CD4-positive, alpha-beta T cell treated with Interleukin-21 for 1 hour (primary cell): ENCODE measurements at regions not wholly inside any gene's neighbourhood (a gene's known extent, or its start where the extent isn't known, plus 50 kb on each side); places are given as distances from the start of the nearest gene placed in this dataset.

Source experiments
- DNase-seq: peaks from one replicate; pipeline ENCODE4 v3.0.0-alpha.2; 2020

DNA sequence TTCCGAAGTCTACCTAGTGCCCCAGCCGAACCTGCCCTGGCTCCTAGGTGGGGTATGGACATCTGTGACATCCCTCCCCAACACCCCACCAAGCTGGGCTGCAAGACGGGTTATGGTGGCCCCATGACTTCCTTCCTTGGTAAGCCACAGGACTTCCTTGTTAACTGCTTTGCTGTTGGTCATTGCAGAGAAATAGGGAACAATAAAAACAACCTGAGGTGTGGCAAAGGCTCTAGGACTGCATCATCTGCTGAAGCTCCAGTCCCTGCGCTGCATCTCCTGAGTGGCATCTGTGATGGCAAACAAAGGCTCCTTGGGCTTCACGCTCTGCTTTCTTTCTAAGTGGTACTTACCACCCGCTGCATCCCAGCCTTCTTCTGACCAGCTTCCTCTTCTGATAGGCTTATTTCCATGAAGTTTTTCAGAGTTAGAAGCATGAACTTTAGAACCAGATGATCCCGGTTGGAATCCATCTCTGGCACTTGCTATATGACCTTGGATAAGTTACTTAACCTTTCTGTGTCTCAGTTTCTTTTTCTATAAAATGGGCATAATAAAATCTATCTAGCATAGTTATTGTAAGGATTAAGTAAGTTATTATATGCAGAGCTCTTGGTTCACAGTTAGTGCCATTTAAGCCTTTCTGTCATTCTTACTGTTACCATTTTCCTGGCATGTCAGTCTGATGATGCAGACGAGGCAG is 216.8 kb downstream of the RPS24 start:
- peak; percentile 3 for DNase-seq

DNA sequence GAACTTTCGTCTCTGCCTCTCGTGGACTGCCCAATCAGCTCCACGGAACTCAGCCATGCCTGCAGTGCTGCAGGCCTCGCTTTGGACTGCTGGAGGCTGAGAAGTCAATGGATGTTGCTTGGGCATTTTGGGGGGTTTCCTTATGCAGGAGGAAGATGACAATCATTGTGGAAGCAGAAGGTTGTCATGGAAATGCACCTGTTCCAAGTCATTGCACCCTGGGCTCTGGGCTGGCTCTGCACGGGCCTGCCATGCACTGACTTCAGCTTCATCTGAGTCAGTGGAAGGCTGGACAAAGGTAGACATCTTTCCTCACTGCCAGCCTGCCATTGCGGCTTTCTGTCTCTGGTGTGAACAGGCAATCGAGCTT is 217.3 kb downstream of the RPS24 start:
- DNase-seq, result no peak

DNA sequence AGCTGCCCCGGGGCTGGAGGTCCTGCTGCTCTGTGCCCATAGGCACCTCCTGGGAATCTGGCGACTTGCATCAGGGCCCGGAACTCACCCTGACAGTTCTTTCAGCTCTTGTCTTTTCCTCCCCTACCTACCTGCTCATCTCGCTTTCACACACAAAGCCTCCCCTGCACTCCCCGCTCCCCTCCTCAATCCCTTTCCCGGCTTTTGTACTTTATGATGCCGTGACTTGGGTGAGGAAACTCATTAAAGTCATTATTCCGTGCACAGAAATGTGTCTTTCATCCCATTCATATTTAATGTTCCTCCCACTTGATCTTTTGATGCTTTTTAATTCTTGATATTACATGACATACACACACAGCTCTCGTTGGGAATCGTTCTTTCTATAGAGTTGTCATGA is 218.6 kb downstream of the RPS24 start:
- no peak for DNase-seq

DNA sequence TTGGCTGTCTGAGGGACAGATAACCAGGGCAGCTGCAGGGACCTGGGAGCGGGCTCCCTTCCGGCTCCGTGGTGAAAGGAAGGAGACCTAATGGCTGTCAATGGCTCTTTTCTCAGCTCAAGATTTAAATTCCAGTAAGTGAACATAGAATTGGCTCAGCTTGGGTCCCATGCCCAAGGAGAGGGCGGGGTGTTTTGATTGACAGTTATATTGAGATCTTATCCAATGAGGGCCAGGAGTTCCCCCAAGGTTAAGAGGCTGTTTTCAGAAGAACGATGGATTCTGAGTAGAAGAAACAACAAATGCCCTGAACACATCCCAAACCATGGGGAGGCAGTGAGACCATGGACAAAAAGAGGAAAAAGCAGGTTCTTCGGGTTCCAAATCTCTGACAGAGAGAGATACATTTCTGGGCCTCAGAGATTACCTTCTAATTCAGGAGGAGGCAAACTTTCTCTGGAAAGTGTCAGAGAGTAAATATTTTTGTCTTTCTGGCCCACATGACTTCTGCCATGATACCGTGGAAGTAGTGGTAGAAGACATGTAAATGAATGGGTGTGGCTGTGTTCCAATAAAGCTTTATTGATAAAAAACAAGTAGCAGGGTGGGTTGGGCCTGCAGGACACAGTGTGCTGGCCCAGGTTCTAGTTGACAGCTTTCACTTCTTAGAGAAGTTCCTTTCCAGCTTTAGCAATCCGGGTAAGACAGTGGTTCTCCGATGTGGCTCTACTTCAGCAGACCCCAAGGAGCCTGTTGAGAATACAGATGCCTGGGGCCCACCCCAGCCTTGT is 219.6 kb downstream of the RPS24 start:
- DNase-seq, result no peak

DNA sequence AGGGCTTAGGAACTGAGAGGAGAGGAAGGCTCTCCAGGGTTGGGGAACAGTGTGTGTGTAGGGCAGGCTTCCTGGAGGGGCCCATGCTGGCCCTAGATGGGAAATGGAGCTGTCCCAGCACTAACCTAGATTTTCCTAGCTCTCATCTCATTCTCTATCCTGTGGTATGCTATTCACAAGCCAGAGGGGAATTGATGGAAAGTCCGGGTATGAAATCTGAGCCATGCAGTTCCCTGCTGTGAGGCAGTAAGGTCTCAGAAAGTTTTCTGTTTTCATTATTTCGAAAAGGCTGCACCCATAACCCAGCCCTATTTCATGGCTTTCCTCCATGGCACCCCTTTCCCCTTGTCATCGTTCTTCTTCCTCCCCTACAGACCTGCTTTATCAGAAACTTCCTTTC is 220.3 kb downstream of the RPS24 start:
- no peak for DNase-seq

DNA sequence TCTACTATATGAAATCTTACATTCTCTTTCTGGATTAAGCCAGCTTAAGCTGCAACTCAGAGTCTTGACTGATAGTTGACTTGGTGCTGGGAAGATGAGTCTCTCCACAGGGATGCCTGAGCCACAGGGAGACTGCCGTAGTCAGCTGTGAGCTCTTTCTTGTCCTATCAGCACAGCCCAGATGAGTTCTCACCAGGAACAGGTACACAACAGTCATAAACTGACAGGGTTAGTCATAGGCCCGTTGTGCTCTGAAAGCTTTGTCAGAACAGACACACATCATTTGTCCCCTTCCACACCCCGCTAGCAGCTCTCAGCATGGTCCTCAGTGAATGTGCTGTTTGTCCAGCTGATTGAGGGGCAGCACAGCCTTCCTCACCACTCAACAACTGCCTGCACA is 221.6 kb downstream of the RPS24 start:
- no peak for DNase-seq

DNA sequence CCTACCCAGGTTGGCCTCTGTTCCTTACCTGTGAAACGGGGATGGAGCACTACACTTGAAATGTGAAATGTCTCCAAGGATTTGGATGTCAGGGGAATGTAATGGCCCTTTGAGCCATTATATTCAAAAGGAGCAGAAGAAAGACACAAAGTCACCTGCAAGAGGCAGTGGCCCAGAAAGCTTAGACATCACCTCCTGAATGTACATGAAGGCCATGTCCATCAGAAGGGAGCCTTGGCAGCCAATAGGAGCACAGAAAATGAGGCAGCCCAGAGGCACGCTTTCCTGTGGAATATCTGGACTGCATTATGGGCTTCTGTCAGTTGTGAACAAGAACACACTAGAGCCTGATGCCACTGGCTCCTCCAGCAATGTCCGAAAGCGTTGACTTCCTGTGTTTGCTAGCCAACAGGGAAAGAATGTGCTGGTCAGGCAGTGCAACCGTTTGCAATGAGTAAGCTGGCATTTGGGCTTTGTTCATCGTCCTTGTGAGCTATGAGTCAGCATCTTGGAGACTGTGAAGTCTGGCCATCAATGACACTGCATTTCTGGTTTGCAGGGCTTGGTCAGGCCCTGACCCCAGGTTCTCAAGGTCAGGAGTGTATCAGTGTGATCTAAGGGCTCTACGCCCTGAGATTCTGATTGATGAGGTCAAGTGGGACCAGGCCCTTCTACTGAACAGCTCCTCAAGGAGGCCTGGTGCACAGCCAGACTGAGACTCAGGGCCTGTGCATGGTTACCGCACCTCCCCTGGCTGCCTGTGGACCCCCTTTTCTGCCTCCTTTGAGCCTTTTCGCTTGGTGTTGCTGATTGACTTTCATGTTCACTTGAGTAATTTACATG is 222.4 kb downstream of the RPS24 start:
- no peak for DNase-seq

DNA sequence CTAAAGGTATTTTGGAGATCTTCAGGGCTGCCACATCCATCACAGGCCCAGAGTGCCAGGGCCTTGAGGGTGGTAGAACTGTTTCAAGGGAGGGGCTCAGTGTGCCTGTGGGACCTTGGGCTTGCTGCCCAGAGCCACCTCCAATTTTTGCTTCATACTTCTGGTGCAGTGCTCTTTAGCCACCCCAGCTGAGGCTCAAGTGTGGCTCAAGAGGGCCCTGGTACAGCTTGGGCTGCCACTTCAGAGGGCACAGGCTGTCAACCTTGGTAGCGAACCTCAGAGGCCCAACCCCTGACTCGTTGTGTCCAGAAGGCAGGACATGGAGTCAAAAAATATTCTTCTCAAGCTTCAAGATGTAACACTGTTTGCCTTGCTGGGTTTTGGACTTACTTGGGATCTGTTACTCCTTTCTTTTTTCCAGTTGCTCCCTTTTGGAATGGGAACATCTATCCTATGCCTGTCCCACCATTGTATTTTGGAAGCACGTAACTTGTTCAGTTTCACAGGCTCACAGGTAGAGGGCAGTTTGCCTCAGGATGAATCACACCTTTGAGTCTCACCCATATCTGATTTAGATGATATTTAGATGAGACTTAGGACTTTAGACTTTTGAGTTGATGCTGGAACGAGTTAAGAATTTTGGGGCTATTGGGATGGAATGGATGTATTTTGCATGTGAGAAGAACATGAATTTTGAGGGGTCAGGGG is 224.8 kb downstream of the RPS24 start:
- DNase-seq, result no peak

DNA sequence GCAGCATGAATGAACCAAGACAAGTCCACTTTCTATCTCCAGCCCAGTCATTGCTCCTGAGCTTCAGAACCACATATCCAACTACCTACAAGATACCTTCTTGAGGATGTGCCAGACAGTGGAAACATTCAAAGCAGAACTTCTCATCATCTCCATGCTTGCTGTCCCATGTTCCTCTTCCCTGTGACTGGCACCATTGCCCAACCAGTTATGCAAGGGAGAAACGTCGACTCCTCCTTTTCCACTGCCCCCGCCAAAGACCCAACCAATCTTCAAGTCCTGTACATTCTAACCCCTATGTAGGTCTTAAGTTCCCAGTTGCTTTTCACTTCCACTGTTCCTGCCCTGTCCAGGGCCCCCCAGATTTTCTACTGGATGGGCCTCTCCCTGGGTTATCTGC is 225.7 kb downstream of the RPS24 start:
- no peak for DNase-seq

DNA sequence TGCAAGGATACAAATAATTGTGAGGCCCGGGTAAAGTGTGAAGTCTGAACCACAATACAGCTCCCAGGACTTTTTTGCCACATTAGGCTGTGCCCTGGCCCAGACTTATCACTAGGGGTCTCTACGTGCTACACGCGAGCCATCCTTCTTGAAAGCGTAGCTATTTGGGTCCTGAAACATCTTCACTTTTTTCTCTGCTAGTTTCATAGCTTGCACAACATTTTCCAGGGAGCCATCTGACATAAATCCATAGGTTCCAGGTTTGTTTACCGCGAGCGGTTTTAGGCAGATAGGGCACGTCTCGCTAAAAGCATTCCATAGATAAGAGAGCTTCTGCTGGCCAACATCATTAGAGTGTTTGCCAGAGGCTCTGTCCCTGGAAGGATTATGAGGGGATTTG is 226.5 kb downstream of the RPS24 start:
- no peak for DNase-seq

DNA sequence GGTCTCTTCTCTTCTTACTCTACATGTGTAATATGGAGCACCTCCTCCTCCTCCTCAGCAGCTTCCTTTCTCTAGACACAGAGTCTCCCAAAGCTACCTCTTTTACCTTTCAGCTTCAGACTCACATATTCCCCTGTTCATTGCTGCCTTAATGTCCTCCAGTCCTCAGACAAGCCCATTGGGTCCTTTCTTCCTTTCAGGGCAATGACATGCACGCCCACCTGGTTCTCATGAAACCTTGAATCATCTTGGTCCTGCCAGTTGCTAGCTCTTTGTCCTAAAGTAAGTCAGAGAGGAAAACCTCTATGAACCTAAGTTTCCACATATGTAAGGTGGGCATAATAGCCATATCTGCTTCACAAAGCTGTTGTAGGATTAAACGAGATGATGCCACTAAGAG is 227.0 kb downstream of the RPS24 start:
- DNase-seq, result no peak

DNA sequence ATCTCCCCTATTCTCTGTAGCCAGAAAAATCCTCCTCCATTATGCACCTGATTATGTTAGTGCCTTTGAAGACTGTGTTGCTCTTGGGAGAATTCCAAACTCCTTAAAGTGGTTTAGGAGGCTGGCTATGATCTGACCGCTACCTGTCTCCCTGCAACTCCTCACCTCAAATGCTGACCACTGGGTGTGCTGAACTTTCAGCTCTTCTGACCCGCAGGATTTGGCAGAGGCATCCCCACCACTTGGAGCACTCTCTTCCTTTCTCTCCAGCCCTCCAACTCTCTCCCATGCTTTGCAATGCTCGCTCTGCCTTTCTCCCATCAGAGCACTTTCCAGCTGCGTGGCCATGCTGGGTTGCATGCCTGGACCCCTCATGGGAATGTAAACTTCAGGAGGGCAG is 227.6 kb downstream of the RPS24 start:
- DNase-seq, result no peak

DNA sequence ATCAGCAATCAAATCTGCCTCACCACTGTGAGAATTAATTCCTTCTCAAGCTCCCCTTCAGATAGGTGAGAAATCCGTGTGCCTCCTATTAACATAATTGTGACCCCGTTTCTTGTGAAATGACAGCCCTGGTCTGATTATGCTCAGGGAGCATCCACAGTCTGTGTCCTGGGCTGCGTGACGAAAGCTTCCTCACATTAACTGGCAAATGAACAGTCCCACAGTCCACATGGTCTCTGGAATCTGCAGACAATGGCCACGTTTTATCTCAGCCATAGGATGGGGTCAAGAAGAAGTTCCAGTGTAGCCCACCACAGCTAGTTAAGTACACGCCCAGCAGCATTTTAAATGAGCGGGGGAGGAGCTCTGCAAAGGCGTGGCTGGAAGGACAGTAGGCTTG is 229.2 kb downstream of the RPS24 start:
- no peak for DNase-seq

DNA sequence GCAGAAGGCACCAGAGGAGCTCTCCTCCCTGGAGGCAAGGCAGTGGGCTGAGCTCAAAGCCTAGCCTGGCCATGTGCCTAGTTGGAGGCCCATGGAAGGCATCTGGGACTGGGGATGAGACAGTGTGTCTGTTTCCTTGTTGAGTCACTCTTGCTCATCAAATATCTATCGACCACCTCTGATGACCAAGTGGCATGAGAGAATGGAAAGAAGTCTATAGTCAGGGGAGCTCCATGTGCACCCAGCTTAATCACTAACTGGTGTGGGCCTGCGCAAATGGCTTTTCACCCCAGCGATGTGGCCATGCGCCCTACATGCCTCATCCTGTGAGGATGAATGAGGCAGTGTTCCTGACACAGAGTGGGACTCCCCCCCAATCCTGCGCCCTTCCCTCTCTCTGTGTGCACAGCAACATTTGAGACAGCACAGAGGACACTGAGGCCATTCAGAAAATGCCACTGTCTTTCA is 229.9 kb downstream of the RPS24 start:
- DNase-seq, result no peak

DNA sequence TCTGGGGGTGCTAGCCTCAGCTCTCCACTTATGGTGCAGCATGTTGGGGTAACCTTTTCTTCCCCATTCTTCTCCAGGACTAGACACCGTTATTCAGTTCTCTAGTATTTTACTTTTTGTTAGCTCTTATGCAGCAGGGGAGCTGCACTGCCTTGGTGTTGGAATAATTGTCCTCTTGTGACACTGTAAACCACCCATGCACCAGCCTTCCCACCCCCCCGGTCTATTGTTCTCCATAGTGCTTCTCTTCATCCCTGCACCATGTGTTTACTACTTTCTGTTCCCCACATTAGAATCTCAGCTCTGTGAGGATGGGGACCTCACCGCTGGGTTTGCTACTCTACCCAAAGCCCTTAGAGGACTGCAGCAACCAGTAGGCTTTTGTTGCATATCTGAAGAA is 230.7 kb downstream of the RPS24 start:
- DNase-seq, result no peak

DNA sequence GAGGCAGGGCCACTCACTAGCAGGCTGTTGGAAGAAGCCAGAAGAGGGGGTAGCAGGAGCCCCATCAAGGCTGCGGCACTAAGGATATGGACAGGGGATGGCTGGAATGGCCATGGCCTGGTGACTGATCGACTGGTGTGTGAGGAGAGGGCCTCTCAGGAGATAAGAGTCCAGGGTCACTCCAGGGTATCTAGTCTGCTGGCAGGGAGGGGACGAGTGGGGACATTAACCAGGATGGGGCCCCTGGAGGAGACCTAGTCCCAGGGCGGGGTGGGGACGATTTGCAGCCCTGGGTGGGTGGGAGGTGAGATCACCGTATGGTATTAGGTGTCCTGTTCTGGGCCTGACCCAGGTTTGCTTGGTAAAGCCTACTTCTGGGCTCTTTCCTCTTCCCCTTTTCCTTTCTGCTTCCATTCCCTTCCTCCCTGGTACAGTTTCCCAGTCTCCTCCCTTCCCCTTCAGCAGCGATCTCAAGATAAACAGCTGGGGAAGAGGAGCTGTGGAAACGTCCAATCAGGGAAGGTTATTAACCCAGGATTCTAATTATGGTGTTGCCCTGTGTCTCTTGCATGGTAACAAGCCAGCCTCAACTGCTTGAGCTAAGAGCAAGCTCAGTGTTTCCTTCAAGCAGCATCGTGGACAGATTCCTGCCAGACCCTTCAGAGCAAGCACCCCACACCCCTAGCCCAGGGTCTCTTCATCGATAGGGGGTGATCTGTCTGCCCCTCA is 233.2 kb downstream of the RPS24 start:
- DNase-seq, result no peak

DNA sequence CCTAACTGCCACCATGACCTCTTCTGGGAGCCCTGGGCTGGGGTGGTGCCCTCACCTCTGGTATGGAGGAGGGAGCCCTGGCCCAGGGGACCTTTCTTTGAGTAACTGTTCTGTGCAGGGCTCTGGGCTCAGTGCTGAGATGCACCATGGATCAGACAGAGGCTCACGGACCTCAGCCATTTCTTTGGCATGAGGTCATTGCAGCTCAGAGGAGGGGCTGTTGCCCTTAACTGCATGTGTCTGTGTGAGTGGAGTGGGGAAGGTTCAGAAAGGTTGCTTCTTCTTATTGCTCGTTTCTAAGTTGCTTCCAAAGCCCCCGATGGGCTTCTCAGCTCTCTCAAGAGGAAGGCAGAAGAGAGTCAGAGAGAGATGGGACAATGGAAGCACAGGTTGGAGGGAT is 233.9 kb downstream of the RPS24 start:
- DNase-seq, result no peak

DNA sequence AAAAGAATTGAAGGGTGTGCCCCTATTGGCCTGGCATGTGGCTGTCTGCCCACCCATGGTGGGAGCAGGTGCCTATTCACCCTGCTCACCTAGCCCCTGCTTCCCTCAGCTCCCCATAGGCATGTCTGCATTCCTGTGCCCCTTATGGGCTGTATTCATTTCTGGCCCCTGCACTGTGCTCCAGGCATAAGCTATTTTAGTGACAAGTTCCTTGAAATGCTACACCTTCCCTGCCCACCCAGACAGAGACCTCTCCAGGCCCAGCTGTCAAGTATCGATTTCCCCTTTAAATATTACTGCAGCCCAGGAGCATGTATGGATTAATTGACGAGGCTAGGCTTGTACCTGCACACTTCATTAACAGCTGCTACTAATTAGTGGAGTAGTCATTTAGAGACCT is 235.4 kb downstream of the RPS24 start:
- DNase-seq, result no peak

DNA sequence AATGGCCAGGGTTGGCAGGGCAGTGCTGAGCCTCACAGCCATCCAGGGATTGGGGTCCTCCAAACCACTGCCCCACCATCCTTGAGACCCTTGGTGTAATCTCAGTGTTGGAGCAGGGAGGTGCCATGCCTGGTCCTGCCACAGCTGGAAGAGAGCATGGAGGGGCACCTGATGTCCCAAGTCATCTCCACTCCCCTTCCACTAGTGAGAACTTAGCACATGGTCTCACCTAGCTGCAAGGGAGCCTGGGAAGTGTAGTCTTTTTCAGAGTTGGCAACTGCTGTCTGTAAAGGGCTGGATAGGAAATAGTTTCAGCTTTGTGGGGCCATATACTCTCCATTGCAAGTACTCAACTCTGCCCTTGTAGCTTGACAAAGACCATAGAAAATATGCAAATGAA is 238.7 kb downstream of the RPS24 start:
- no peak for DNase-seq

DNA sequence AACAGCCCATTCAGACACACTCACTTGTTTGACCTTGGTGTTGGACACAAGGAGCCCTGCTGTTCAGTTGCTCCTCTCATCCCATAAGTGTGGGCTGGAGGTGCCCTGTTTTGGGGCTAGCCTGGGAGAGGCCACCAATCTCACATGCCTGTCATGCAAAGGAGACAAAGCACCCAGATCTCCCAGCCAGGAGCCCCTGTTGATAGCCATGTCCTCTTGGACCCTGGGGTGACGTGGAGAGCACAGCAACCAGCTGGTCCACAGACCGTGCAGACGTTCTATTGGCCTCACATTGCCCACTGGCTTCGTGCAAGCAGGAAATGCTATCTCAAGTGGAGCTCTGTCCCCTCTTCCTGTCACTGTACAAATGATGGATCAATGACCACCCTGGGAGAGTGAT is 240.8 kb downstream of the RPS24 start:
- no peak for DNase-seq

DNA sequence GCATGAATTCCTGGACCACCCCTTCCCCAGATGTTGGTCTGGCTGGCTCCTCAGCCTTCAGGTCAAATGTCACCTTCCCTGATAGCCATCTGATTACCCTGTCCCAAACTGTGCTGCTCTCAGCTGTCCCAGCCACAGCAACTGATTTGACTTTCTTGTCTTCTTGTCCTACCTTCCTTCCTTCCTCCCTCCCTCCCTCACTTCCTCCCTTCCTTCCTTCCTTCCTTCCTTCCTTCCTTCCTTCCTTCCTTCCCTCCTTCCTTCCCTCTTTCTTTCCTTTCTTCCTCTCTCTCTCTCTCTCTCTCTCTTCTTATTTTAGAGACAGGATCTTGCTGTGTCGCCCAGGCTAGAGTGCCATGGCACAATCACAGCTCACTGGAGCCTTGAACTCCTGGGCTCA is 242.5 kb downstream of the RPS24 start:
- no peak for DNase-seq

DNA sequence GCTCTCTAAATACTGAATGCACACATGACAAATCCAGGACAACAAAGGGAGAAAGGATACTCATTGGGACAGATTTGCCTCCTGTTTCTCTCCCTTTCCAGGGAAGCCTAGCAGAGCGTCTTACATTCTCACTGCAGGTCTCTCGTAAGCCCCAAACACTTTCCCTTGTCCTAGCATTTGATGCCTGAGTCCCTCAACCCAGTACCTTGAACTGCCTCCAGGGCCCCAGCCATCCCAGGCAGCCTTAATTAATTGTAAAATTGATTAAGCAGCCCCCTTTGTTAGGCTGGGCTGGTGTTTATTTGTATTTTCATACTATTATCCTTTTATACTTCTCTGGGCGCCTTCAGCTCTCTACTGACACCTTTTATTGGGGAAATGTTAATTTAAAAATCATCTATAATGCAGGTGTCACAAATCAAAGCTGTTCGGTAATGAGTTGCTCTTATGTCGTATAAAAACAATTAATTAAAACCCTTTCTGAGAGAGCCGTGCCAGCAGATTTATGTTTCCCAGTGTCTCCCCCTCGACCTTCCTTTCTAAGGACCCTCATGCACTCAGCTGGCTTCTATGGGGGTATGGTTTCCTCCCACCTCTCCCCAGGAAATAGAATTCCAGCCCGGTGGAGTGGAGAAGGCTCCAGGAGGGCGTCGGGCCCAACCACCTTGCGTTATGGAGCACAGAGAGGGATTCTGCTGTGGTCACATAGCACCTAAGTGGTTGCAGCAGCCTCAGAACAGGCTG is 243.8 kb downstream of the RPS24 start:
- DNase-seq, result no peak
